Keratinocyte (primary cell): ENCODE measurements at regions not wholly inside any gene's neighbourhood (a gene's known extent, or its start where the extent isn't known, plus 50 kb on each side); places are given as distances from the start of the nearest gene placed in this dataset.
A peak's percentile ranks its signal among the peaks of the same experiment; 100 is the strongest.

ENCODE experiments used
- DNase-seq: peaks from one replicate; pipeline ENCODE4 v3.0.0-alpha.2; 2011; ENCODE audit warnings: low read depth, missing footprints, low spot score
- FAIRE-seq: peaks from 2 replicates; lab custom pipeline; 2011; peaks lifted over from hg19 to GRCh38; lab: Jason Lieb, UNC
- H2AFZ ChIP-seq: 2 replicates; pipeline ENCODE4 v1.6.0; 2012; ENCODE audit warnings: low read length, control low read depth, inconsistent platforms; ENCODE audit not compliant: control insufficient read depth
- H3K27ac ChIP-seq: 2 replicates; pipeline ENCODE4 v1.5.1; 2011; ENCODE audit warnings: low read length; ENCODE audit not compliant: control insufficient read depth, insufficient read depth
- H3K27me3 ChIP-seq: 3 replicates; pipeline ENCODE4 v1.6.0; 2011; ENCODE audit warnings: low read length; ENCODE audit not compliant: control insufficient read depth, insufficient read depth; ENCODE audit errors: extremely low read depth
- H3K36me3 ChIP-seq, 2 experiments: 2 replicates in 1 of 2; 3 replicates in 1 of 2; pipeline ENCODE4 v1.5.1; 2011; ENCODE audit warnings: low read length in 2 of 2, mild to moderate bottlenecking in 1 of 2; ENCODE audit not compliant: control insufficient read depth in 2 of 2, insufficient read depth in 2 of 2; ENCODE audit errors: extremely low read depth in 1 of 2
- H3K4me1 ChIP-seq: 3 replicates; pipeline ENCODE4 v1.5.1; 2011; ENCODE audit warnings: low read length; ENCODE audit not compliant: control insufficient read depth, insufficient read depth; ENCODE audit errors: extremely low read depth
- H3K4me2 ChIP-seq: 3 replicates; pipeline ENCODE4 v1.6.0; 2011; ENCODE audit warnings: low read depth, low read length; ENCODE audit not compliant: control insufficient read depth, insufficient read depth; ENCODE audit errors: extremely low read depth
- H3K4me3 ChIP-seq, 3 experiments: fragments of 200-600 bp in 1 of 3; sonication (generic) in 1 of 3; 2 replicates in 2 of 3; 3 replicates in 1 of 3; pipeline ENCODE4 v1.5.1; 2011 to 2016; ENCODE audit warnings: low read length in 3 of 3, mild to moderate bottlenecking in 3 of 3, control low read depth in 2 of 3, inconsistent platforms in 1 of 3, low read depth in 1 of 3, mixed read lengths in 1 of 3, mixed run types in 1 of 3, moderate library complexity in 1 of 3; ENCODE audit not compliant: control insufficient read depth in 2 of 3, insufficient read depth in 2 of 3; ENCODE audit errors: extremely low read depth in 1 of 3
- H3K79me2 ChIP-seq: 2 replicates; pipeline ENCODE4 v1.6.0; 2012; ENCODE audit warnings: low read length; ENCODE audit not compliant: control insufficient read depth, insufficient read depth
- H3K9ac ChIP-seq: 3 replicates; pipeline ENCODE4 v1.6.0; 2011; ENCODE audit warnings: low read length; ENCODE audit not compliant: control insufficient read depth, insufficient read depth; ENCODE audit errors: extremely low read depth
- H3K9me1 ChIP-seq: 3 replicates; pipeline ENCODE4 v1.6.0; 2011; ENCODE audit warnings: low read length; ENCODE audit not compliant: control insufficient read depth, insufficient read depth; ENCODE audit errors: extremely low read depth
- H3K9me3 ChIP-seq: 2 replicates; pipeline ENCODE4 v1.5.1; 2012; ENCODE audit warnings: low read depth, low read length; ENCODE audit not compliant: control insufficient read depth
- H4K20me1 ChIP-seq: 3 replicates; pipeline ENCODE4 v1.6.0; 2011; ENCODE audit warnings: low read length; ENCODE audit not compliant: control insufficient read depth, insufficient read depth; ENCODE audit errors: extremely low read depth
- EZH2 ChIP-seq: IDR thresholded peaks from one replicate; pipeline ENCODE4 v1.6.1; 2012; ENCODE audit warnings: inconsistent platforms, mild to moderate bottlenecking, low read length, moderate library complexity
- dilution Hi-C: fragments of 300-500 bp; cut with MboI; formaldehyde crosslinking; loops from one replicate; pipeline ENCODE4 v1.7.0; 2020; ENCODE audit warnings: low sequenced_read_pairs; ENCODE audit not compliant: extremely low pct_ligation_motif_present
- TF ChIP-seq, protein P1 (sequence below), 3 experiments: IDR thresholded peaks in 1 of 3; conservative IDR thresholded peaks in 1 of 3; optimal IDR thresholded peaks in 1 of 3; 2 replicates in 2 of 3; 3 replicates in 1 of 3; pipeline versions ENCODE3 to v1.5.1; 2011; ENCODE audit warnings: low read length in 3 of 3, mild to moderate bottlenecking in 3 of 3, moderate library complexity in 2 of 3, control low read depth in 1 of 3, inconsistent platforms in 1 of 3; ENCODE audit not compliant: insufficient read depth in 2 of 3; ENCODE audit errors: extremely low read depth in 1 of 3

DNA sequence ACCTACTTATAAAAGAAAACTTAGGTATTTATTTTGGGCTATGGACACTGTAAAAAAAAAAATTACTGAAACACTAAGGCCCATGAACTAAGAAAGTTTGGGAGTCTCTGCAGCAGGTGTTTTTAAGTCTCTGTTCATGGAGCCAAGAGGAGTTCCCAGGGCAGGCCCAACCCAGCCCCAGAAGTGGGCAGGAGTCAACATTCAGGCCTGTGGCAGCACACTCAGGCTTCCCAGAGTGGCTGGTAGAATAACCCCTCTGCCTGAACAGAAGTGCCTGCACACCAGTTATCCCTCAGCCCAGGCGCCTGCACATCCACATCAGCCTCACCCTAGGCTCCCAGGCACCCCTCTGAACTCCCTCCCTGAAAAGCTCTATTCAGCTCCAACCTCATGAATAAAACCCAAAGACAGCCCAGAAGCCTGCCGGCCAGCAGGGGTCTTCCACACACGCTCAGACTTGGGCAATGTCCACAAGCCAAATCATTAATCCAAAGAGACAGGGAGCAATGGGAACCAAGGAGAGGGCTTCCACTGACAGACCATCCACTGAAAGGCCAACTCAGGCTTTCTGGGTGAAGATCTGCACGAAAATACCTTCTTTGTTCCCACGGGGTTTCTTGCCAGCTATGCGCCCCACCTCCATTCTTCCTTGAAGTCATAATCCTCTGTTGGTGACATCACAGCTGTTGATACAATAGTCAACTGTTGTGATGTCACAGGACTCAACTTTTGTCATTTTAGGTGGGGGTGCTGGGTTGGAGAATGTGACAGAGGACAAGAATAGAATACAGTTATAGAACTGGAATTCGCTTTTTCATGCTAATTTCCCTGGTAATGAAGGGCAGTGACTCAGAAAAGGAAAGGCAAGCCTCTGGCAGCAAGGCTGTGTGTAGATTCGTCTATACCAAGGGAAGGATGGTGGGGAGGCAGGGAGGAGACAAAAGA, 83.7 kb downstream of the RPL27A start:
- no peak for FAIRE-seq
- no peak for DNase-seq
- H3K9me3 ChIP-seq: no peaks in the 10 kb centered on the region
- H4K20me1 ChIP-seq: no peaks in the 10 kb centered on the region
- H3K4me1 ChIP-seq: peaks cover 42% of the 10 kb centered on the region
- H3K4me2 ChIP-seq: peak overlapping the region; percentile 20
- no peak overlapping the region for H2AFZ ChIP-seq
- dilution Hi-C loops: no loop called here
- H3K4me3 ChIP-seq: no peak overlapping the region
- peak overlapping the region; percentile 81 for H3K27ac ChIP-seq
- no peaks in the 10 kb centered on the region for H3K27me3 ChIP-seq
- H3K36me3 ChIP-seq: peaks cover 0 to 2% of the 10 kb centered on the region in 2 experiments
- H3K9me1 ChIP-seq: peaks cover 3% of the 10 kb centered on the region
- no peak overlapping the region for H3K9ac ChIP-seq
- TF ChIP-seq, protein P1, sequence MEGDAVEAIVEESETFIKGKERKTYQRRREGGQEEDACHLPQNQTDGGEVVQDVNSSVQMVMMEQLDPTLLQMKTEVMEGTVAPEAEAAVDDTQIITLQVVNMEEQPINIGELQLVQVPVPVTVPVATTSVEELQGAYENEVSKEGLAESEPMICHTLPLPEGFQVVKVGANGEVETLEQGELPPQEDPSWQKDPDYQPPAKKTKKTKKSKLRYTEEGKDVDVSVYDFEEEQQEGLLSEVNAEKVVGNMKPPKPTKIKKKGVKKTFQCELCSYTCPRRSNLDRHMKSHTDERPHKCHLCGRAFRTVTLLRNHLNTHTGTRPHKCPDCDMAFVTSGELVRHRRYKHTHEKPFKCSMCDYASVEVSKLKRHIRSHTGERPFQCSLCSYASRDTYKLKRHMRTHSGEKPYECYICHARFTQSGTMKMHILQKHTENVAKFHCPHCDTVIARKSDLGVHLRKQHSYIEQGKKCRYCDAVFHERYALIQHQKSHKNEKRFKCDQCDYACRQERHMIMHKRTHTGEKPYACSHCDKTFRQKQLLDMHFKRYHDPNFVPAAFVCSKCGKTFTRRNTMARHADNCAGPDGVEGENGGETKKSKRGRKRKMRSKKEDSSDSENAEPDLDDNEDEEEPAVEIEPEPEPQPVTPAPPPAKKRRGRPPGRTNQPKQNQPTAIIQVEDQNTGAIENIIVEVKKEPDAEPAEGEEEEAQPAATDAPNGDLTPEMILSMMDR (optimal IDR thresholded peaks at IDR 0.05 in 1 of 3, IDR thresholded peaks at IDR 0.05 in 1 of 3, conservative IDR thresholded peaks at IDR 0.05 in 1 of 3; ENCODE audit: extremely low read depth in 1 of 3, insufficient read depth in 2 of 3, low read length in 3 of 3): no peak
- no peak for TF ChIP-seq EZH2
- peaks cover 57% of the 10 kb centered on the region for H3K79me2 ChIP-seq

- FAIRE-seq: no peak
Observed at GRCh38 chr11:8766988-8767374, 84.4 kb downstream of the RPL27A start.

More at GRCh38 chr11:8766988-8767374, 84.4 kb downstream of the RPL27A start:
- Histone ChIP-seq H3K27ac (peak overlapping the region; percentile 81), H2AFZ (no peak overlapping the region), H3K4me3 (no peak overlapping the region), H3K27me3 (no peaks in the 10 kb centered on the region), H3K4me2 (peak overlapping the region; percentile 20), H3K9me1 (peaks cover 3% of the 10 kb centered on the region), H4K20me1 (no peaks in the 10 kb centered on the region), H3K9me3 (no peaks in the 10 kb centered on the region), H3K9ac (peak overlapping the region; percentile 31), H3K79me2 (peaks cover 50% of the 10 kb centered on the region), H3K4me1 (peaks cover 48% of the 10 kb centered on the region), H3K36me3 (peaks cover 0 to 2% of the 10 kb centered on the region in 2 experiments)
- dilution Hi-C loops: no loop called here
- TF ChIP-seq EZH2: no peak
- TF ChIP-seq, protein P1 (optimal IDR thresholded peaks at IDR 0.05 in 1 of 3, IDR thresholded peaks at IDR 0.05 in 1 of 3, conservative IDR thresholded peaks at IDR 0.05 in 1 of 3; ENCODE audit: extremely low read depth in 1 of 3, insufficient read depth in 2 of 3, low read length in 3 of 3): no peak
- DNase-seq: no peak
